ENCODE measurements at regions not wholly inside any gene's neighbourhood (a gene's known extent, or its start where the extent isn't known, plus 50 kb on each side); places are given as distances from the start of the nearest gene placed in this dataset.

DNA sequence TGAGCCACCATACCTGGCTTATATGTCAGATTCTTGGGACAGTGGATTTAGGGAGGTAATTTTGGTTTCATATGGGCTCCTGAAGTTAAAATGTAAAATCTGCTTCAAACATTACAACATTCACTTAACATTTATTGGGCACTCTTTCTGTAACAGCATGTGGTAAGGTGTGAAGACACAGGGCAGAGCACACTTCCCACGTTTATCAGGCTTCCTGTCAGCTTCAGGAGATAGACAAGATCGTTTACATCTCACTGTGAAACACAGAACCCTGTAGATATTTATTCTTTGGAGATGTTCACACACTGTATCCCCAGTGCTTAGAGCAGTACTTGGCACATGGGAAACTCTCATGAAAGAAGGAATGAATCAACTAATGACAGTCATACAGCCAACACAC is 426.0 kb upstream of the RARB start:
- no peak for DNase-seq (ENCODE audit: low read depth)

GRCh38 chr3:25007974-25008658 is 419.9 kb upstream of the RARB start:
- no peak for DNase-seq (ENCODE audit: low read depth)

GRCh38 chr3:25009665-25010064 is 418.4 kb upstream of the RARB start:
- no peak for DNase-seq (ENCODE audit: low read depth)

DNA sequence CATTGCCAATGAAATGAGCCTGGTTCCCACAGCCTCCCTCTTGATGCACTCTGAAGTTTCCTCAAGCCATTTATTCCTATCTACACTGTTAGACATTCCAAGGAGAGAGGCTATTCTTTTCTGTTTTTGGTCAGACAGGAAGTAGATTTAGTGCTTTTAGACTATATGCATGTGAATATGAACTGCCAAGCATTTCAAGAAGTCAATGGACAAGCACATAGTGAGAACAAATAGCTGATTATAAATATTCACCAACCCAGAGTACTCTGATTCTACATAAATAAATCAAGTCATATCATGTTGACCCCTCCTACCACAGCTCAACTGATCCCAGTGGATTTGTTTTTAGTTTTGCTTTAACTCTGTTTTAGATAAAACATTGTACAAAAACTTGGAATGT is 412.5 kb upstream of the RARB start:
- no peak for DNase-seq (ENCODE audit: low read depth)

GRCh38 chr3:25018909-25019308 is 409.2 kb upstream of the RARB start:
- DNase-seq (ENCODE audit: low read depth) = no peak

GRCh38 chr3:25019506-25019905 is 408.6 kb upstream of the RARB start:
- DNase-seq (ENCODE audit: low read depth) = no peak

DNA sequence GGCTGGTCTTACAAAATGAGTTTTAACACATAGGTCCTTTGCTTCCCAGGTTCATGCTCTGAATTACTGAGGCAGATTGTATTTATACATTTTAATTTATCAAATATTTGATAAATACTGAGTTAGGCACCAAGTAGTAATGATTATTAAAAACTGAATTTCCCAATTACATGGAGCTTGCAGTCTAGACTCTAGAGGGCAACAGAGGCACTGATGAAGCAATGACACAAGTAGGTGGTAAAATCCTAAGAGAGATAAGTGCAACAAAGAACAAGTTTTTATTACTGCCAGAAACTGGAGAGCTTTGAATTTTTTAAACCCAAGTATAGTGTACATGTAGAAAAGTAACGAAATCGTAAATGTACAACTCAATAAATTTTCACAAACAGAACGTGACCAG is 406.2 kb upstream of the RARB start:
- DNase-seq (ENCODE audit: low read depth) = no peak

DNA sequence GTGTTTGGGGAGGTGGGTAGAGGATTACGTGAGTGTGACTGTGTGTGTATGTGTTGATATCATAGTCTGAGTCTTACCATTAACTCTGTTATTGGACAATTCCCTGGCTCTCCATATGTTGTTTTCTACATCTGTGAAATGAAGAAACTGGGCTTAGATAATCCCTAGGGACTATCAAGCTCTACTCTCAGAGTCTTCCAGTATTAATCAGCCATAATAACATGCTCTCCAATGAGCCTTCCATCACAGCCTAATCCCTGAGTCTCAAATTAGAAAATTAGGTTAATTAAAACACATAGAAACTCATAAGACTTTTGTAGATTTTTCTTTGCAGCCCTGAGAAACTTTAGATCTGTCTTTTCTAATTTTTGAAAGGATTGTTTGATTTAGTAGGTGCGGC is 404.2 kb upstream of the RARB start:
- DNase-seq (ENCODE audit: low read depth) = no peak

- DNase-seq (ENCODE audit: low read depth) = no peak
These were observed 402.8 kb upstream of the RARB start for GRCh38 chr3:25025236-25025635.

DNA sequence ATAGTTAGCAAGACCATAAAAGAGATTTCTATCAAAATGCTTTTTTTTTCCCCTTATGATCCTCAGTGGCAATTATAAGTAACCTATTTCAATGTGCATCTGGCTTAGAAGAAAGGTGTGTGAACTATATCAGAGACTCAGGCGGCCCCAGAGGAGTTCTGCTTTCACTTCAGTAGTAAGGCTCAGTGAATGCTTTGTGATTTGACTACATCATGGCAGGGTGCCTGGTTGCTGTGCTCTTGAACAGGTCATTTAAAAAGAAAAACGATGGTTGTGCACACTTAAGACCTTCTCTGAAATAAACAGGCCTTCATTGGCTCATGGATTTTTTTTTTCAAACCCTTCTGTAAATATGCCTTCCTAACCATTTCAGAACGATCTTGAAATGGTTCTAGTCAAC is 400.4 kb upstream of the RARB start:
- no peak for DNase-seq (ENCODE audit: low read depth)

DNA sequence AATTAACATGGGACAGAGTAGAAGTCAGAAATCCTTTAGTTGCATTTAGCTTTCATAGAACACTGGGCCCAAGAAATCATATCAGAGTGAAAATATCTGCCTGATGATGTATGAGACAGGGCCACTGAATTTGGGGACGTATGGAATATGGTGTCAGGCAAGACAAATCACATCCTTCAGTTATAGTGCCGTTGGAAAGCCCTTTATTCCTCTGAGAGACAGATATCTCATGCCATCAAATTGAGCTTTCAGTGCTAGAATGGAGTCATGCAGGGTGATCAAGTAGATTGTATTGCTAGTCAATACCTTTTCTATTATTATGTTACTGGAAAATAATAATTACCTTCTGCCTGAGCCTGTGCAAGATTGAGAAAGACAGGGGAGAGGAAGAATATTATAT is 398.2 kb upstream of the RARB start:
- DNase-seq (ENCODE audit: low read depth) = no peak

- no peak for DNase-seq (ENCODE audit: low read depth)
These were observed 395.7 kb upstream of the RARB start for GRCh38 chr3:25032344-25032743.

- DNase-seq (ENCODE audit: low read depth) = no peak
These were observed 394.5 kb upstream of the RARB start for GRCh38 chr3:25033407-25034029.

DNA sequence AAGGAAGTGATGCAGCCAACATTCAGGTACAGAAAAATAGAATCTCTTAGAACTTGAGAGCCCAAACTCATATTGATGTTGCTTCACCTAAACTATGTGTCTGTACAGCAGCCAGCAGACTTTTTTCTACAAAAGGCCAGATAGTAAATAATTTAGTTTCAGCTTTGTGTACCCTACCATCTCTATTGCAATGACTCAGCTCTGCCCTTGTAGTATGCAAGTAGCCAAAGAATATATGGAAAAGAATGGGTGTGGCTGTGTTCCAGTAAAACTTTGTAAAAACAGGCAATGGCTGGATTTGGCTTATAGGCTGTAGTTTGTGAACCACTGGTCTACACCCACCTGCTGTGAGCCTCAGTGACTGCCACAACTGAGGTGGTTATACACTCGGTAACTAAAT is 392.5 kb upstream of the RARB start:
- no peak for DNase-seq (ENCODE audit: low read depth)

GRCh38 chr3:25036633-25037032 is 391.4 kb upstream of the RARB start:
- no peak for DNase-seq (ENCODE audit: low read depth)

GRCh38 chr3:25037049-25037547 is 391.0 kb upstream of the RARB start:
- DNase-seq (ENCODE audit: low read depth) = no peak

DNA sequence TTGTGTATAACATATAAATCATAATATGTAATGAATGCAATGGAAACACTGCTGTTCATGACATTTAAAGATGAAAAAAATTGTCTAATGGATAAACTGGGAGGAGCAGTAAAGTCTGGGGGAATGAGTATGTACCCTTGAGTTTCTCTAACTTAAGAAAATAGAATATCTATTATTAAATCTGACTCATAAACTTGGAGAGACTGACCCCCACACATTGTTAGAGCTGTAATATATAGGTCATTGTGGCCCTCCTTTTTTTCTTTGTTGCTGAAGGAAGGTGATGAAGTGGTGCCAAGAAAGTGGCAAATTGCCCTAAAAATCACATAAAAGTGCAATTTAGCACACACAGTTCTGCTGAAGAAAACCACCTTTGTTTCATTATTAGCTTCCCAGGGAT is 389.8 kb upstream of the RARB start:
- DNase-seq (ENCODE audit: low read depth) = no peak

GRCh38 chr3:25038922-25039321 is 389.1 kb upstream of the RARB start:
- DNase-seq (ENCODE audit: low read depth) = no peak

- no peak for DNase-seq (ENCODE audit: low read depth)
These were observed 387.3 kb upstream of the RARB start for GRCh38 chr3:25040748-25041147.

DNA sequence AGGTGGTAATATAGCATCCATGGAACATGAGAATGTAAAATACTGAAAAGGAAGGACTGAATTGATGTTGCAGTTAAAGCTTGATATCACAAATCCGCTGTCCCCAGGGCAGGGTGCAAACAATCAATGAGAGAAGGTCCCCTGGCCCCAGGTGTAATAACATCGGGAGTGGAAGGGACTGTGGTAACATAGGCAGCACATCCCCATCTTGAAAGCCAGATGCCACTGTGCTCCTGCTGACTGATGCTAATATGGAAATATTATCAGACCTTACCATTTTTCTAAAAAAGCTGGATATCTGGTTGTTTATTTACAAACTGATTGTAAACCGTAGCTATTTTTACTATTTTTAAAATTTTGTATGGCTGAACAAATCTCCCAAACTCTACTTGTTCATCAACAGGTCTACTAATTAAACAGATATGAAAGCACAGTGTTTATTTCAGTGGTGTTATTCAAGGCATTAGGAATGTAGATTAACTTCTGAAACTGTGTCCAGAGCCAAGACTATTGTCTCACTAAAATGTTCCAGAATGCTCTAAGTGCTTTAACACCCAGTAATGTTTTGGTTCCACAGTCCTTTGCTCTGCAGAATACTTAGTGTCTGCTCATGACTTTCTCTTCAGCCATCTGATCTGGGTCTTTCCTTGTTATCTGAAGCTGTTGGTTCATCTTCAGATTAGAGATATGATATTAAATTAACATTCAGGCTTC is 386.0 kb upstream of the RARB start:
- DNase-seq (ENCODE audit: low read depth) = no peak

GRCh38 chr3:25043177-25043576 is 384.9 kb upstream of the RARB start:
- no peak for DNase-seq (ENCODE audit: low read depth)

DNA sequence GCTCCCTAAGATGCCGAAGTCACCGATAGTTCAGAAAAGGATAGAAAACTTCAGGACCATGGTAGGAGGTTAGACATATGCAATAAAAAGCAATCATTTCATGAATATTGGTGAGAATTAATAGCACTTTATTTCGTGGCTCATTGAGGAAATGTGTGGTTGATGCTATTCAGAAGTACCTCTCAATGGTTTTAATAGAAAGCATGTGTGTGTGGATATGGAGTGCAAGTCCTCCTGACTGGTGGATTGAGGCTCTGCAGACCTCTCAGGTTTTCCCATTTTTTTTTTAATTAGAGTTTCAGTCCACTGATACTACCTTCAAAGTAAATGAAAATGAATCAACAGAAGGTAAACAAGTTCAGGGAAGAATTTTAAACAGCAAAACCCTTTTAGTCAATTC is 384.3 kb upstream of the RARB start:
- no peak for DNase-seq (ENCODE audit: low read depth)
